NB4 (cell line): ENCODE measurements at regions not wholly inside any gene's neighbourhood (a gene's known extent, or its start where the extent isn't known, plus 50 kb on each side); places are given as distances from the start of the nearest gene placed in this dataset.

ENCODE experiments used
- MYC ChIP-seq: IDR thresholded peaks from 2 replicates; pipeline ENCODE4 v1.6.1; 2011; ENCODE audit warnings: low read depth, low read length
- POLR2A ChIP-seq: IDR thresholded peaks from 2 replicates; pipeline ENCODE4 v1.6.1; 2011; ENCODE audit warnings: mild to moderate bottlenecking; ENCODE audit not compliant: insufficient read length; ENCODE audit errors: extremely low read depth
- TF ChIP-seq, protein P1 (sequence below): IDR thresholded peaks from one replicate; pipeline ENCODE4 v1.5.1; 2012; ENCODE audit warnings: low read depth, low read length
- TF ChIP-seq, protein P2 (sequence below): IDR thresholded peaks from 2 replicates; pipeline ENCODE4 v1.6.1; 2011; ENCODE audit warnings: low read depth, low read length

DNA sequence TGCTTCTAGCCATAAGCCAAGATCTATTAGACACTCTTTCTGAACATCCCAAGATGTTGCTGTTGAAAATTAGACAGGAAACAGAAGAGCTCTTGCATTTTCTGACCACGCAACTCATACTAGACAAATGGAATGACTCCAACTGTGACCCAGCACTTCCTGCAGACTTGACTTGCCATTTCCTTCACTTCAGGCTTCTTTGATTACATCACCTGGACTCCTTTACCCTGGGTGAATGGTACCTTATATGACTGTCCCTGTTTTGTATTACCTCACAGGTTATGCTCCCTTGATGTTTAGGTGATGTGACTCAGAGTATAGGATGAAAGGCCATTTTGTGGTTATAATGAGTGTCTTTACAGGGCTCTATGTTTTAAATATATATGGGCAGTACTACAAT lies 236.1 kb downstream of the BMP2 start:
- TF ChIP-seq, protein P1, sequence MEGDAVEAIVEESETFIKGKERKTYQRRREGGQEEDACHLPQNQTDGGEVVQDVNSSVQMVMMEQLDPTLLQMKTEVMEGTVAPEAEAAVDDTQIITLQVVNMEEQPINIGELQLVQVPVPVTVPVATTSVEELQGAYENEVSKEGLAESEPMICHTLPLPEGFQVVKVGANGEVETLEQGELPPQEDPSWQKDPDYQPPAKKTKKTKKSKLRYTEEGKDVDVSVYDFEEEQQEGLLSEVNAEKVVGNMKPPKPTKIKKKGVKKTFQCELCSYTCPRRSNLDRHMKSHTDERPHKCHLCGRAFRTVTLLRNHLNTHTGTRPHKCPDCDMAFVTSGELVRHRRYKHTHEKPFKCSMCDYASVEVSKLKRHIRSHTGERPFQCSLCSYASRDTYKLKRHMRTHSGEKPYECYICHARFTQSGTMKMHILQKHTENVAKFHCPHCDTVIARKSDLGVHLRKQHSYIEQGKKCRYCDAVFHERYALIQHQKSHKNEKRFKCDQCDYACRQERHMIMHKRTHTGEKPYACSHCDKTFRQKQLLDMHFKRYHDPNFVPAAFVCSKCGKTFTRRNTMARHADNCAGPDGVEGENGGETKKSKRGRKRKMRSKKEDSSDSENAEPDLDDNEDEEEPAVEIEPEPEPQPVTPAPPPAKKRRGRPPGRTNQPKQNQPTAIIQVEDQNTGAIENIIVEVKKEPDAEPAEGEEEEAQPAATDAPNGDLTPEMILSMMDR, result no peak
- TF ChIP-seq POLR2A (no peak), MYC (no peak)
- TF ChIP-seq, protein P2, sequence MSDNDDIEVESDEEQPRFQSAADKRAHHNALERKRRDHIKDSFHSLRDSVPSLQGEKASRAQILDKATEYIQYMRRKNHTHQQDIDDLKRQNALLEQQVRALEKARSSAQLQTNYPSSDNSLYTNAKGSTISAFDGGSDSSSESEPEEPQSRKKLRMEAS, result no peak
